ENCODE measurements at regions not wholly inside any gene's neighbourhood (a gene's known extent, or its start where the extent isn't known, plus 50 kb on each side); places are given as distances from the start of the nearest gene placed in this dataset.

DNA sequence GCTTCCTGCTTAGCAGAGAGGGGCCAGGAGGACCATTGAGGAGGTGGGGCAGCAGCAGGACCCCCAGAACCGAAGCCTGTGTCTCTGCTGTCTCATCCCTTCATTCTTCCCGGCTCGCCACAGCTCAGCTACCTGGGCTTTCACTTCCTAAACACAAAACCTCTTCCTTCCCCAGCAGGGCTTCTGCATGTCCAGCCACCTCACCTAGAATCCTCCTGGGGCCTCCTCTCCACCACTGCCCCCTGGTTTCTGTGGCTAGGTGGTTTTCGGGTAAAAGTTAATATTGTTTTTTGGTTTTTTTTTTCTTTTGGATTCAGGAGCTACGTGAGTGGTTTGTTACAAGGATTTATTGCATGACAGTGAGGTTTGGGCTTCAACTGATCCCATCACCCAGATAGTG is 61.8 kb upstream of the PABPC3 start:
- TF ChIP-seq, protein P1, sequence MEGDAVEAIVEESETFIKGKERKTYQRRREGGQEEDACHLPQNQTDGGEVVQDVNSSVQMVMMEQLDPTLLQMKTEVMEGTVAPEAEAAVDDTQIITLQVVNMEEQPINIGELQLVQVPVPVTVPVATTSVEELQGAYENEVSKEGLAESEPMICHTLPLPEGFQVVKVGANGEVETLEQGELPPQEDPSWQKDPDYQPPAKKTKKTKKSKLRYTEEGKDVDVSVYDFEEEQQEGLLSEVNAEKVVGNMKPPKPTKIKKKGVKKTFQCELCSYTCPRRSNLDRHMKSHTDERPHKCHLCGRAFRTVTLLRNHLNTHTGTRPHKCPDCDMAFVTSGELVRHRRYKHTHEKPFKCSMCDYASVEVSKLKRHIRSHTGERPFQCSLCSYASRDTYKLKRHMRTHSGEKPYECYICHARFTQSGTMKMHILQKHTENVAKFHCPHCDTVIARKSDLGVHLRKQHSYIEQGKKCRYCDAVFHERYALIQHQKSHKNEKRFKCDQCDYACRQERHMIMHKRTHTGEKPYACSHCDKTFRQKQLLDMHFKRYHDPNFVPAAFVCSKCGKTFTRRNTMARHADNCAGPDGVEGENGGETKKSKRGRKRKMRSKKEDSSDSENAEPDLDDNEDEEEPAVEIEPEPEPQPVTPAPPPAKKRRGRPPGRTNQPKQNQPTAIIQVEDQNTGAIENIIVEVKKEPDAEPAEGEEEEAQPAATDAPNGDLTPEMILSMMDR (conservative IDR thresholded peaks at IDR 0.05; ENCODE audit: low read depth, low read length): no peak
- TF ChIP-seq EZH2 (IDR thresholded peaks at IDR 0.05; ENCODE audit: borderline replicate concordance, low read depth, low read length, poor library complexity, severe bottlenecking): no peak
